ENCODE measurements at regions not wholly inside any gene's neighbourhood (a gene's known extent, or its start where the extent isn't known, plus 50 kb on each side); places are given as distances from the start of the nearest gene placed in this dataset.

DNA sequence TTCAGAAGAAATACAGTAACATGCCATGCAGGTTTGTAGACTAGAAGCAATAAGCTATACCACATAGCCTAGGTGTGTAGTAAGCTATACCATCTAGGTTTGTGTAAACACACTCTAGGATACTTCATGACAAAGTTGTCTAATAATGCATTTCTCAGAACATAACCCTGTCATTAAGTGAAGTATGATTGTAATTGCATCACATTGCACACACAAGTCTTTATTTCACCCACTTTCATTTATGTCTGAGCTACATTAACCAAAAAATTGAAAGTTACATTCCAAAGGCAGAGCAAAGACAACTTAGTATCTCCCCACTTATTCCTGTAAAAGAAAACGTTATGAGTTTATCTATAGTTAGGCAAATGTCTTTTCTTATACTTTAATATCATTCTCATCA is 64.5 kb upstream of the ATF3 start:
- TF ChIP-seq ZNF274 (IDR thresholded peaks at IDR 0.05; ENCODE audit: low read depth, low read length) = no peak
- no peak for TF ChIP-seq YY1 (IDR thresholded peaks at IDR 0.05; ENCODE audit: insufficient read depth, insufficient read length)
- TF ChIP-seq SUZ12 (IDR thresholded peaks at IDR 0.05; ENCODE audit: extremely low read depth, insufficient read depth, insufficient read length) = no peak
